ENCODE measurements at regions not wholly inside any gene's neighbourhood (a gene's known extent, or its start where the extent isn't known, plus 50 kb on each side); places are given as distances from the start of the nearest gene placed in this dataset.

DNA sequence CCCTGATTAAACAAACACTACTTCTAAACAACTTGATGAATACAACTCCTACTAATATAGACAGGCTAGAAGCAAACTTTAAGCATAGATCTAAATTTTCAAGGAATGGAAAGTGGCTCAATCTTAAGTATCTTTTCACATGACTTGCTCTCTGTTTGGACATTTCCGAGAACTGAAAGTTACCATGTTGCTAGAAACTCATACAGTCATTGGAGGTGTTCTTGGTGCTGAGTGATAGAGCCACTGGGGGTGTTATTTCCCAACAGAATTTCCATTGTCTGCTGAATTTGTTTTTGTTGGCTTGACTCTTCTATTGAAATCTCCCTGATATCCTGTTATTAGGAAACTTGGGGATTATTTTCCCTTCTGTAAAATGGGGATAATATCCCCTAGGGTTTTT is 264.5 kb upstream of the RASGRP1 start:
- TF ChIP-seq, protein P1, sequence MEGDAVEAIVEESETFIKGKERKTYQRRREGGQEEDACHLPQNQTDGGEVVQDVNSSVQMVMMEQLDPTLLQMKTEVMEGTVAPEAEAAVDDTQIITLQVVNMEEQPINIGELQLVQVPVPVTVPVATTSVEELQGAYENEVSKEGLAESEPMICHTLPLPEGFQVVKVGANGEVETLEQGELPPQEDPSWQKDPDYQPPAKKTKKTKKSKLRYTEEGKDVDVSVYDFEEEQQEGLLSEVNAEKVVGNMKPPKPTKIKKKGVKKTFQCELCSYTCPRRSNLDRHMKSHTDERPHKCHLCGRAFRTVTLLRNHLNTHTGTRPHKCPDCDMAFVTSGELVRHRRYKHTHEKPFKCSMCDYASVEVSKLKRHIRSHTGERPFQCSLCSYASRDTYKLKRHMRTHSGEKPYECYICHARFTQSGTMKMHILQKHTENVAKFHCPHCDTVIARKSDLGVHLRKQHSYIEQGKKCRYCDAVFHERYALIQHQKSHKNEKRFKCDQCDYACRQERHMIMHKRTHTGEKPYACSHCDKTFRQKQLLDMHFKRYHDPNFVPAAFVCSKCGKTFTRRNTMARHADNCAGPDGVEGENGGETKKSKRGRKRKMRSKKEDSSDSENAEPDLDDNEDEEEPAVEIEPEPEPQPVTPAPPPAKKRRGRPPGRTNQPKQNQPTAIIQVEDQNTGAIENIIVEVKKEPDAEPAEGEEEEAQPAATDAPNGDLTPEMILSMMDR (IDR thresholded peaks at IDR 0.05; ENCODE audit: low read length) = no peak
- TF ChIP-seq EZH2phosphoT487 (IDR thresholded peaks at IDR 0.05; ENCODE audit: low read length) (no peak), EZH2 (optimal IDR thresholded peaks at IDR 0.05; ENCODE audit: low read depth, low read length) (no peak)

All from MM.1S (cell line).